GM21390 (cell line): ENCODE measurements at regions not wholly inside any gene's neighbourhood (a gene's known extent, or its start where the extent isn't known, plus 50 kb on each side); places are given as distances from the start of the nearest gene placed in this dataset.
A peak's percentile ranks its signal among the peaks of the same experiment; 100 is the strongest.
"Not testable (repeated sequence)": the region's sequence is repeated elsewhere in the genome, so short reads cannot be mapped to it uniquely, and the experiment has no call there.

Experiments
- ATAC-seq: cut with Tn5 transposase; IDR thresholded peaks from one replicate; pipeline ENCODE4 v1.9.1; 2021; ENCODE audit not compliant: unreplicated experiment

GRCh38 chr2:131738533-131738932 lies 210.8 kb downstream of the CCDC74A start:
- not testable (repeated sequence) for ATAC-seq

GRCh38 chr2:131738996-131739434 lies 211.3 kb downstream of the CCDC74A start:
- not testable (repeated sequence) for ATAC-seq

- no peak for ATAC-seq
These were observed 226.2 kb downstream of the CCDC74A start for GRCh38 chr2:131753640-131754561.

- no peak for ATAC-seq
These were observed 227.4 kb downstream of the CCDC74A start for GRCh38 chr2:131754929-131755720.

GRCh38 chr2:131756141-131756907 lies 228.6 kb downstream of the CCDC74A start:
- ATAC-seq, result no peak

GRCh38 chr2:131758941-131759340 lies 231.3 kb downstream of the CCDC74A start:
- not testable (repeated sequence) for ATAC-seq

- ATAC-seq, result not testable (repeated sequence)
These were observed 247.4 kb downstream of the CCDC74A start for GRCh38 chr2:131774955-131775555.

- not testable (repeated sequence) for ATAC-seq
These were observed 248.3 kb downstream of the CCDC74A start for GRCh38 chr2:131775903-131776506.

- not testable (repeated sequence) for ATAC-seq
These were observed 252.8 kb downstream of the CCDC74A start for GRCh38 chr2:131780446-131780845.

GRCh38 chr2:131801210-131801744 lies 273.6 kb downstream of the CCDC74A start:
- no peak for ATAC-seq

GRCh38 chr2:131801745-131802350 lies 274.2 kb downstream of the CCDC74A start:
- ATAC-seq, result peak; percentile 98

GRCh38 chr2:131802351-131802836 lies 274.7 kb downstream of the CCDC74A start:
- not testable (repeated sequence) for ATAC-seq

GRCh38 chr2:131803237-131803636 lies 275.5 kb downstream of the CCDC74A start:
- not testable (repeated sequence) for ATAC-seq

GRCh38 chr2:131812605-131813004 lies 284.9 kb downstream of the CCDC74A start:
- not testable (repeated sequence) for ATAC-seq

GRCh38 chr2:131813378-131813777 lies 285.7 kb downstream of the CCDC74A start:
- ATAC-seq, result not testable (repeated sequence)

- not testable (repeated sequence) for ATAC-seq
These were observed 290.7 kb downstream of the CCDC74A start for GRCh38 chr2:131818267-131818973.

- ATAC-seq, result not testable (repeated sequence)
These were observed 294.6 kb downstream of the CCDC74A start for GRCh38 chr2:131822237-131822721.

GRCh38 chr2:131823058-131823457 lies 295.4 kb downstream of the CCDC74A start:
- not testable (repeated sequence) for ATAC-seq
